ENCODE measurements at regions not wholly inside any gene's neighbourhood (a gene's known extent, or its start where the extent isn't known, plus 50 kb on each side); places are given as distances from the start of the nearest gene placed in this dataset.

GRCh38 chr4:157889788-157890187 is 283.0 kb downstream of the GASK1B start (continued):
- TF ChIP-seq ZNF462 (CRISPR knock-in tag; IDR thresholded peaks at IDR 0.05) (no peak), POLR2AphosphoS5 (IDR thresholded peaks at IDR 0.05; ENCODE audit: low read depth) (no peak)

GRCh38 chr4:157888281-157888680 is 284.5 kb downstream of the GASK1B start:
- ATAC-seq, result no peak
- Mint-ChIP-seq H3K36me3 (ENCODE audit: low read depth) (no peaks in the 10 kb centered on the region), H3K4me3 (no peak overlapping the region), H3K9me3 (no peaks in the 10 kb centered on the region), H3K27me3 (ENCODE audit: insufficient read depth, low read depth, poor library complexity) (peaks cover under 1% of the 10 kb centered on the region), H3K27ac (no peak overlapping the region), H3K4me1 (peaks cover 5% of the 10 kb centered on the region; the same call in 1 of the 3 replicates)
- Histone ChIP-seq H3K79me2 (replicated peaks; ENCODE audit: insufficient read depth) (no peaks in the 10 kb centered on the region), H3K4me1 (ENCODE audit: insufficient read depth) (no peaks in the 10 kb centered on the region), H3K4me2 (no peak overlapping the region), H3K27ac (ENCODE audit: low read depth) (no peak overlapping the region), H4K20me1 (replicated peaks; ENCODE audit: insufficient read depth) (no peaks in the 10 kb centered on the region), H3F3A (replicated peaks; ENCODE audit: low read depth) (no peaks in the 10 kb centered on the region), H3K4me3 (no peak overlapping the region), H3K9me2 (ENCODE audit: insufficient read depth) (no peaks in the 10 kb centered on the region), H3K27me3 (ENCODE audit: insufficient read depth) (no peaks in the 10 kb centered on the region), H3K36me3 (ENCODE audit: insufficient read depth) (no peaks in the 10 kb centered on the region), H2AFZ (no peak overlapping the region)
- no peak for DNase-seq (ENCODE audit: low spot score)
- TF ChIP-seq REST (IDR thresholded peaks at IDR 0.05; ENCODE audit: unreplicated experiment), result no peak
- no peak for TF ChIP-seq STAT1 (IDR thresholded peaks at IDR 0.05; ENCODE audit: unreplicated experiment)
- TF ChIP-seq JUNB (IDR thresholded peaks at IDR 0.05; ENCODE audit: unreplicated experiment), result no peak
- no peak for TF ChIP-seq EZH2phosphoT487 (IDR thresholded peaks at IDR 0.05; ENCODE audit: unreplicated experiment)
- no peak for TF ChIP-seq CREB1 (CRISPR knock-in tag; IDR thresholded peaks at IDR 0.05; ENCODE audit: low read depth)
- TF ChIP-seq CTCF (conservative IDR thresholded peaks at IDR 0.05; ENCODE audit: low read depth in 2 of 2), result no peak
- no peak for TF ChIP-seq ZNF114 (CRISPR knock-in tag; IDR thresholded peaks at IDR 0.05)
- TF ChIP-seq EZH2 (IDR thresholded peaks at IDR 0.05; ENCODE audit: low read depth, unreplicated experiment), result no peak
- no peak for TF ChIP-seq ETS1 (IDR thresholded peaks at IDR 0.05)
